Sigmoid colon (tissue), 4 donors: ENCODE measurements at regions not wholly inside any gene's neighbourhood (a gene's known extent, or its start where the extent isn't known, plus 50 kb on each side); places are given as distances from the start of the nearest gene placed in this dataset.
"Not testable (repeated sequence)": the region's sequence is repeated elsewhere in the genome, so short reads cannot be mapped to it uniquely, and the experiment has no call there.

ENCODE experiments used
- CTCF ChIP-seq, 4 experiments: fragments of 450-650 bp in 3 of 4; fragments of 200-600 bp in 1 of 4; IDR thresholded peaks; one replicate each; pipeline ENCODE4 v1.5.1; 2016 to 2019; ENCODE audit warnings: antibody characterized with exemption in 4 of 4, mild to moderate bottlenecking in 3 of 4, moderate library complexity in 2 of 4
- EP300 ChIP-seq, 4 donors: sonication (generic); formaldehyde crosslinking; IDR thresholded peaks; one replicate each; pipeline ENCODE4 v1.6.1; 2017; ENCODE audit warnings: antibody characterized with exemption in 4 of 4
- POLR2A ChIP-seq, 2 donors: fragments of 450-650 bp; IDR thresholded peaks; one replicate each; pipeline ENCODE4 v1.6.1; 2016; ENCODE audit warnings: antibody characterized with exemption in 2 of 2, mild to moderate bottlenecking in 2 of 2, moderate library complexity in 2 of 2
- POLR2AphosphoS5 ChIP-seq, 4 donors: sonication (generic); formaldehyde crosslinking; IDR thresholded peaks; one replicate each; pipeline ENCODE4 v1.6.1; 2017; ENCODE audit warnings: antibody characterized with exemption in 4 of 4

GRCh38 chrX:7608625-7609024 is 234.3 kb upstream of the VCX start:
- not testable (repeated sequence) for TF ChIP-seq CTCF, POLR2A, EP300, POLR2AphosphoS5 (IDR thresholded peaks at IDR 0.05)
